ENCODE measurements at regions not wholly inside any gene's neighbourhood (a gene's known extent, or its start where the extent isn't known, plus 50 kb on each side); places are given as distances from the start of the nearest gene placed in this dataset.

DNA sequence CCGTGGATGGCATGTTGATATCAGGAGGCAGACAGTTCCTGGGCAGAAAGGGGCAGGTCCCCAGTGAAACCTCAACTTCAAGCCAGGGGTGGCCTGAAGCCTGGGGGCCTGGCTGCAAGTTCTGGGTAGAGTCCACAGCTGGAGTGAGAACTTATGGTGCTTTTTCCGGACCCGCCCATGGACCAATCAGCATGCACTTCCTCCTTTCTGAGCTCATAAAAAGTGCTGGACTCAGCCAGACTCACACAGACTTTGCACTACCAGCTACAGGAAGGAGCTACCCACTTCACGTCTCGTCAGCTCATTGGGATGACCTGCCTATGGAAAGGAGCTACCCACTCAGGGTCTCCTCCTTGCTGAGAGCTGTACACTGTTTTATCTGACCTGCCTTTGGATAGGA, 183.1 kb upstream of the MC4R start:
- Histone ChIP-seq H4K20me1 (ENCODE audit: insufficient read depth, low read length) (no peaks in the 10 kb centered on the region), H3K36me3 (ENCODE audit: insufficient read depth, low read length) (no peaks in the 10 kb centered on the region), H3K9me3 (ENCODE audit: low read length) (no peaks in the 10 kb centered on the region; the same call in 1 of the 2 replicates), H3K79me2 (ENCODE audit: insufficient read depth, low read length) (no peaks in the 10 kb centered on the region), H3K9ac (ENCODE audit: low read length) (no peak overlapping the region), H3K27me3 (ENCODE audit: insufficient read depth, low read length) (no peaks in the 10 kb centered on the region), H3K9me2 (ENCODE audit: low read depth, low read length) (no peaks in the 10 kb centered on the region), H2AFZ (ENCODE audit: low read length) (0 out of 2 replicates have a peak overlapping the region, but pooled peaks have one; percentile 8), H3K4me2 (ENCODE audit: low read length) (peak overlapping the region; percentile 9; the same call in 1 of the 2 replicates), H3F3A (ENCODE audit: insufficient read depth, low read length) (no peaks in the 10 kb centered on the region), H3K4me1 (ENCODE audit: insufficient read depth, low read length, severe bottlenecking) (peaks cover 7% of the 10 kb centered on the region), H3K27ac (ENCODE audit: low read depth, low read length, poor library complexity, severe bottlenecking) (peak overlapping the region; percentile 19), H3K4me3 (ENCODE audit: low read depth, low read length, poor library complexity, severe bottlenecking) (peak overlapping the region; percentile 28)
- TF ChIP-seq, protein P1, sequence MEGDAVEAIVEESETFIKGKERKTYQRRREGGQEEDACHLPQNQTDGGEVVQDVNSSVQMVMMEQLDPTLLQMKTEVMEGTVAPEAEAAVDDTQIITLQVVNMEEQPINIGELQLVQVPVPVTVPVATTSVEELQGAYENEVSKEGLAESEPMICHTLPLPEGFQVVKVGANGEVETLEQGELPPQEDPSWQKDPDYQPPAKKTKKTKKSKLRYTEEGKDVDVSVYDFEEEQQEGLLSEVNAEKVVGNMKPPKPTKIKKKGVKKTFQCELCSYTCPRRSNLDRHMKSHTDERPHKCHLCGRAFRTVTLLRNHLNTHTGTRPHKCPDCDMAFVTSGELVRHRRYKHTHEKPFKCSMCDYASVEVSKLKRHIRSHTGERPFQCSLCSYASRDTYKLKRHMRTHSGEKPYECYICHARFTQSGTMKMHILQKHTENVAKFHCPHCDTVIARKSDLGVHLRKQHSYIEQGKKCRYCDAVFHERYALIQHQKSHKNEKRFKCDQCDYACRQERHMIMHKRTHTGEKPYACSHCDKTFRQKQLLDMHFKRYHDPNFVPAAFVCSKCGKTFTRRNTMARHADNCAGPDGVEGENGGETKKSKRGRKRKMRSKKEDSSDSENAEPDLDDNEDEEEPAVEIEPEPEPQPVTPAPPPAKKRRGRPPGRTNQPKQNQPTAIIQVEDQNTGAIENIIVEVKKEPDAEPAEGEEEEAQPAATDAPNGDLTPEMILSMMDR (IDR thresholded peaks at IDR 0.05; ENCODE audit: low read length), result no peak
- no peak for TF ChIP-seq EZH2 (IDR thresholded peaks at IDR 0.05; ENCODE audit: borderline replicate concordance, low read length)

GRCh38 chr18:60556326-60556725, 183.8 kb upstream of the MC4R start:
- H3K4me3 ChIP-seq (ENCODE audit: low read depth, low read length, poor library complexity, severe bottlenecking), result no peak overlapping the region
- H3K9me3 ChIP-seq (ENCODE audit: low read length), result no peaks in the 10 kb centered on the region; the same call in 1 of the 2 replicates
- H3K27ac ChIP-seq (ENCODE audit: low read depth, low read length, poor library complexity, severe bottlenecking), result no peak overlapping the region
- peaks cover 7% of the 10 kb centered on the region for H3K4me1 ChIP-seq (ENCODE audit: insufficient read depth, low read length, severe bottlenecking)
- no peaks in the 10 kb centered on the region for H4K20me1 ChIP-seq (ENCODE audit: insufficient read depth, low read length)
- TF ChIP-seq, protein P1 (IDR thresholded peaks at IDR 0.05; ENCODE audit: low read length), result no peak
- no peak for TF ChIP-seq EZH2 (IDR thresholded peaks at IDR 0.05; ENCODE audit: borderline replicate concordance, low read length)
- H3K4me2 ChIP-seq (ENCODE audit: low read length), result no peak overlapping the region
- H2AFZ ChIP-seq (ENCODE audit: low read length), result no peak overlapping the region
- H3K36me3 ChIP-seq (ENCODE audit: insufficient read depth, low read length), result no peaks in the 10 kb centered on the region
- H3K27me3 ChIP-seq (ENCODE audit: insufficient read depth, low read length), result no peaks in the 10 kb centered on the region
- H3F3A ChIP-seq (ENCODE audit: insufficient read depth, low read length), result no peaks in the 10 kb centered on the region
- no peaks in the 10 kb centered on the region for H3K79me2 ChIP-seq (ENCODE audit: insufficient read depth, low read length)
- H3K9ac ChIP-seq (ENCODE audit: low read length), result no peak overlapping the region
- no peaks in the 10 kb centered on the region for H3K9me2 ChIP-seq (ENCODE audit: low read depth, low read length)

GRCh38 chr18:60560071-60560470, 187.5 kb upstream of the MC4R start:
- Histone ChIP-seq H3K4me2 (ENCODE audit: low read length) (no peak overlapping the region), H3K36me3 (ENCODE audit: insufficient read depth, low read length) (no peaks in the 10 kb centered on the region), H3K4me1 (ENCODE audit: insufficient read depth, low read length, severe bottlenecking) (peaks cover 7% of the 10 kb centered on the region), H2AFZ (ENCODE audit: low read length) (no peak overlapping the region), H3K79me2 (ENCODE audit: insufficient read depth, low read length) (no peaks in the 10 kb centered on the region), H3K9me2 (ENCODE audit: low read depth, low read length) (no peaks in the 10 kb centered on the region), H3K4me3 (ENCODE audit: low read depth, low read length, poor library complexity, severe bottlenecking) (no peak overlapping the region), H3K27me3 (ENCODE audit: insufficient read depth, low read length) (no peaks in the 10 kb centered on the region), H3F3A (ENCODE audit: insufficient read depth, low read length) (no peaks in the 10 kb centered on the region), H3K9me3 (ENCODE audit: low read length) (no peaks in the 10 kb centered on the region), H3K27ac (ENCODE audit: low read depth, low read length, poor library complexity, severe bottlenecking) (no peak overlapping the region), H3K9ac (ENCODE audit: low read length) (no peak overlapping the region), H4K20me1 (ENCODE audit: insufficient read depth, low read length) (no peaks in the 10 kb centered on the region)
- TF ChIP-seq, protein P1 (IDR thresholded peaks at IDR 0.05; ENCODE audit: low read length), result no peak
- TF ChIP-seq EZH2 (IDR thresholded peaks at IDR 0.05; ENCODE audit: borderline replicate concordance, low read length), result no peak

Measured in OCI-LY1 (cell line).